NOMO-1 treated with DMSO at 0.1 percent for 48 hours (cell line): ENCODE measurements at regions not wholly inside any gene's neighbourhood (a gene's known extent, or its start where the extent isn't known, plus 50 kb on each side); places are given as distances from the start of the nearest gene placed in this dataset.
A peak's percentile ranks its signal among the peaks of the same experiment; 100 is the strongest.

ENCODE experiments used
- DNase-seq: peaks from one replicate; lab custom pipeline; 2025; ENCODE audit not compliant: unreplicated experiment; lab: John Stamatoyannopoulos, UW

DNA sequence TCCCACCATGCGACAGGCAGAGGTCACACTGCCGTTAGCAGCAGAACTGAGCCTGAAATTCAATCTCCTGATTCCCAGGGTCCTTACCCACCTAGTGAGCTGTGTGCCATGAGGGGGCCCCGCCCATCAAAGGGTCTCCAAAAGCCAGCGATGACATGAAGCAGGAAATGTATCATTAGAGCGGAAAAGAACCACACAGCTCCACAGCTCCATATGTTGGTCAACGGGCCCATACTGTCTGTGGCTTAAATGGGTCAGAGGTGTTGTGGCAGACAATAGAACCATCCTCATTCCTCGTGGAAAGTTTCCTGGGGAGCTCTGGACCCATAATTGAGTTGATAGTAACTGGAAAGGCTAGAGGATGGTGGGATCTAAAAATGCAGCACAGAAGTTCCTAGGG is 68.1 kb upstream of the PODXL start:
- DNase-seq = no peak

DNA sequence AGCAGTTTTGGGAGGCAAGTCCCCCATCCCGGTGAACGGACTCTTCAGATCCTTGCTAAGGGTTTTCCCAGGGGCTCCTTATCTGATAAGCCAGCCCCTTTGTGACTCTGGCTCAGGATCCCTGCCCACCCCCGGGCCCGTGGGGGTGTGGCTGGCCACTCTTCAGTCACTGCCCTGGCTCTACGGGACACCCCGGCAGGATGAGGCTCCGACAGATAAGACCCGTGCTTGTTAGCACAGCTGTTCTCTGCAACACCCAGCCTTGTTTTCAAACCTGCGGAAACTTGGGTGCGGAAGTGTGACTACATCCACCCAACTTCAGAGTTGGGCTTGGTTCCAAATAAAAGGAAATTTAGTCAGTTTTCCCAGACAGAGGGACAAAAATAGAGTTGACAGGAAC is 66.7 kb upstream of the PODXL start:
- DNase-seq = no peak

DNA sequence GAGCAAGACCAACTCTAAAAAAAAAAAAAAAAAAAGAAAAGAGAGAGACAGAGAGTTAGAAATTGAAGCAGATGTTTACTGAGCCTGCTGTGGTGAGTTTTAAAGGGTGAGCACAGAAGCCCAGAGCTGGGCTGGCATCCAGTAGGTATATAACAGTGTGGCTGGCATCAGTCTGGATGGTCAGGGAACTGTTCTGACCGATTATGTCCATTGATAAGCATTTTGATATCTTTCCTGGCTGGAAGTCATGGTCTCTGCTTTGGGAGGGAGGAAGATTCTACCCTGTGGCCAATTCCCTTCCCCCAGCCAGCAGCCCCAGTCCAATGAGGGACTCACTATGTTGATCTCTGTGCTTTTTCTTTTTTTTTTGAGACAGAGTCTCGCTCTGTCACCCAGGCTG is 65.2 kb upstream of the PODXL start:
- no peak for DNase-seq

DNA sequence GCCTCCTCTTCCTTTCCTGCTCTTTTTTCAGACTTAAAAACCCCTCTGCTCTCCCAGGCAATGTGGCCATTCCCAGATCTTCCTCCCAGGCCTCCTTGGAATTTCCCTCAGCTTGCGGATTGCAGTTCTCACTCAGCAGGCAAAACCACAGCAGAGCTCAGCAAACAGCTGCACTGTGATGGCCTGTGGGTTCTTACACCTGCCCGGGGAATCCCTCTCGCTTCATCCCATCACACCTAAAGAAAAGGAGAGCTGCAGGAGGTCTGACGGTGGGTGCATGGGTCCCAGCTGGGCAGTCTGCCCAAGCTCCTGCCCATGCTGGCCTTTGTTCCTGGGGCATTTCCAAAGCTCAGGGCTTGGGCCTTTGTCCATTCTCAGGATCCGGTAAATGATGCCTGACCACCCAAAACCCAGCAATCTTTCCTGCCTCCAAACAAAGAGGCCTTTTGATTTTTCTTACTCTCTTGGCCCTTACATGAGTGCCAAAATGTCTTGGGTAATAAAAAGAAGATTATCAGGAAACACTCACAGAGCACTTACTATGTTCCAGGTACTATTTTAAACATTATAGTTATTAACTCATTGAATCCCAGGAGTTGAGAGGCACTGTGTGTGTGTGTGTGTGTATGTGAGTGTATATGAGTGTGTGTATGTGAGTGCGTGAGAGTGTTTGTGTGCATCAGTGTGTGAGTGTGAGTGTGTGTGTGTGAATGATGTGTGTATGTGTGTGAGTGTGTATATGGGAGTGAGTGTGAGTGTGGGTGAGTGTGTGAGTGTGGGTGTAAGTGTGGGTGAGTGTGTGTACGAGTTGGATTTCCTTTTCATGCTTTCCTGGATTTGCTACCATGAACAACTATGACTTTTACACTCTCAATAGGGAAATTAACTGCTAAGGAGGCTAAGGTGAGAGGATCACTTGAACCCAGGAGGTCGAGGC is 64.5 kb upstream of the PODXL start:
- no peak for DNase-seq

DNA sequence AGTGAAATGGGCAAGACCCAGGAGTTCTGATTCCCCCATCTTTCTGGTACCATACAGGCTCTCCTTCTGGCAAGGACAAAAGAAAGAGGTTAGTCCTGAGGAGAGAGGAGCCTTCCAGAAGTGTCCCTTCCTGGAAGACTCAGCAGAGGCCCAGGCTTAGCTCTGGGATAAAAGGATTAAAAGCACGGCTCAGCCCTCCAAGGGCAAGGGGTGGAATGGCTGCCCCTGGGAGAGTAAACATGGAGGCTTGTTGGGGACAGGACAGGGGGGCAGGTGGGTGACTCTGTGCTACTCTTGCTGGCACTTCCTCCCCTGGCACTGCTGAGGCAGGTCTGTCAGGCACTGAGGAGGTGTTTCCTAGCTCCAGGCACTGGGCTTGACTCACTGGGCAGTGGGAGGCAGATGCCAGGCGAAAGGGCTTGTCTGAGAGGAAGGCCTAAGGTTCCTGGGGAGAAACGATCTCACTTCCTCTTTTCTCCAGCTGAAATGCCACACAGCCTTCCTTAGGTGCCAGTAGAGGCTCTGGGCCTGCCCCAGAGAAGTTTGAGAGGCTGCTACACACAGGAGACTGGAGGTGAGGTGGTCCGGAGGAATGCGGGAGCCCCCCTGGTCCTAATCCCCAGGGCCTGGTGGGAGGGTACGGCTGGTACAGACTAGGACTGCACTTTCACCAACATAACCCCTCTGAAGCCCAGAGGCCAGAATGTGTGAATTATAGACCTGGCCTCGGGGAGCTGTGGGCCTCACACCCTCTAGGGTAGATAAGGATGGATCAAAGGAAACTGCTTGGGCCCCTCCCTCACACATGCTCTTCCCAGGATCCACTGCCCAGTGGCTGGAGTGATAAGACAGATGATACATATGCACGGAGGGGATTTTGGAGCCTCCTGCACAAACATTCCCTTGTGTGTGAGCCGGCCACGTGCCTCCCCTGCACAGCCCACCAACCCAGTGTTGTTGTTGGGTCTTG is 63.2 kb upstream of the PODXL start:
- DNase-seq = peak; percentile 10

DNA sequence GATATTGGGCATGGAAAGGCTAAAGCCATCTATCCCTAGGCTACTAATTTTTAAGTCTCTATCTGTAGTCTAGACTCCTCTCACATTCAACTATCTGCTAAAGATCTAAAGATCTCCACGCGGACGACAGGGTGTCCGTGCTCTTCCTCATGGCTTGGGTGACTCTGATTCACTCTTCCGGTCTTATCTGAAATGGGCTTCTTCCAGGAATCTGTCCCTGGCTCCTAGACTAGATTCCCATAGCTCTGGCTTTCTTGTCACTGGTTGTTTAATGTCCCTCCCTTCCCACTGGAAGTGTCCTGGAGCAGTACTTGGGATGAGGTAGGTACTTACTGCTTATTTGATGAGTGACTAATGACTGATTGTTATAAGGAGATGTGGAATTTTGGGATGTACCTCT is 62.0 kb upstream of the PODXL start:
- DNase-seq = no peak

DNA sequence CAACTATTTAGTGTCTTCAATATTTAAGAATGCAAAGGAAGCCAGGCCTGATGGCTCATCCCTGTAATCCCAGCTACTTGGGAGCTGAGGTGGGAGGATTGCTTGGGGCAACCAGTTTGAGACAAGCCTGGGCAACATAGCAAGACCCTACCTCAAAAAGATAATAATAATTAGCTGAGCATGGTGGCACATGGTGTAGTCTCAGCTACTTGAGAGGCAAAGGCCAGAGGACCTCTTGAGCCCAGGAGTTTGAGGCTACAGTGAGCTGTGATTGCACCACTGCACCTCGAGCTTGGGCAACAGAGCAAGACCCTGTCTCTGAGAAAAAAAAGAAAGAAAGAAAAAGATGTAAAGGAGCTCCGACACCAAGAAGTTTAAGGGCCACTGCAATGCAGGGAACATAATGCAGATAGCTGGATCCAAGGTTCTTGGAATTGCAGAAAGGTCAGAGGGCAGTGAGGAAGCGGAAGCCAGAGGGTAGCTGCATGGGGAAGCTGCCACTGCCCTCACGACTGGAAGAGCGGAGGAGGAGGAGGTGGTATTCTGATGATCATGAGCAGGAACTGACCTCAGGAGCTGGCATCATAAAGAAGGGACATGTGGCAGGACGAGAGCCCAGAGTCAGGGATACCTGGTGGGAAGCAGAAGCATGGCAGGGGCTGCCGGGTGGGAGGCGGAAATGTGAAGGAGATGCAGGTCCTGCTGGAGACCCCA is 60.2 kb upstream of the PODXL start:
- DNase-seq = no peak

DNA sequence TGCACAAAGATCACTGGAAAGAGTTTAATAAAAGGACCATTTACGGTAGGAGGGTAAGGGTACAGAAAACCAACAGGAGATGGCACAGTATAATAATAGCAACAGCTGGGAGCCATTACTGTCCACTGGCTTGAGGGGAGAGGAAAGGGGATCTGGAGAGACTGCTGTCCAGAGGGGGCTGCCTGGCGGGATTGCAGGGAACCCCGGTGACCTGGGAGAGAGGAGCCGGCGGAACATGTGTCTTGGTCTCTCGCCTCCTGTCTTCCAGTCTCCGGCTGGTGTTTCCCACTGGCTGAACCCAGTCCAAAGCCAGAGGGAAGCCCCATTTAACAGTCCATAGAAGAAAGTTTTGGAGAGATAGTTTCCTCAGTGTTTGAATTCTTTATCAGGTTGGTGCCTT is 57.5 kb upstream of the PODXL start:
- DNase-seq = no peak

DNA sequence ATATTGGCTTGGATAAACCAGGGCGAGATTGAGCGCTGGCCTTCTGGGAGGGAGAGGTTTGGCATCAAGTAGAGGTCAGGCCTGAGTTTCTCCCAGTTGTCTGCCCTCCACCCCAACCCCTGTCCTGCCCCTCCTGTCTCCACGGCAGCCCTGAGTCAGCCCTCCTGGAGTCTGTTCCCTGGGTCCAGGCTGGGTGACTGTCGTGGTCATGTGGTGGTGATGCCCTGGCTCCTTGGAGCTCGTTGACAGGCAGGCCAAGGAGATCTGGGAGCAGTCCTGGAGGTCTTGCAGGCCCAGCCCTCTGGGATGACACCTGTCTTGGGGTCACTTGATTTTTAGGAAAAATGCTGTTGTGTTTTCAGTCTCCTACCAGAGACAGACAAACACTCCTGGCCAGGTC is 53.6 kb upstream of the PODXL start:
- no peak for DNase-seq

DNA sequence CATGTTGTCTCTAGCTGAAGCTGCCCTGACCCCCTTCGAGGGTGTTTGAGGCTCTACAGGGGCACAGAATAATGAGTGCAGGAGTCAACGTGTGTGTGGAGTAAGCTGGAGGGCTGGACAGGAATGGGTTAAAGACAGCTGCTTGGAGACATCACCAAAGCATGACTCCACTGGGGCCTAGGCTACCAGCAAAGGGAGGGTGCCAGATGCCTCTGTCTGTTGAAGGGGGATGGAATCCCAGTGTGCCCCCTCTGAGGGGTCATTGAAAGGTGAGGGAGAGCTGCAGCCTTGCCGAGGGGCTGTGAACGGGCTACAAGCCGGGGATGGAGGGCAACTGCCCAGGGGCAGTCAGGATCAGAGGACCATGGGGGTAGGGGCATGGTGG is 51.7 kb upstream of the PODXL start:
- DNase-seq = no peak

DNA sequence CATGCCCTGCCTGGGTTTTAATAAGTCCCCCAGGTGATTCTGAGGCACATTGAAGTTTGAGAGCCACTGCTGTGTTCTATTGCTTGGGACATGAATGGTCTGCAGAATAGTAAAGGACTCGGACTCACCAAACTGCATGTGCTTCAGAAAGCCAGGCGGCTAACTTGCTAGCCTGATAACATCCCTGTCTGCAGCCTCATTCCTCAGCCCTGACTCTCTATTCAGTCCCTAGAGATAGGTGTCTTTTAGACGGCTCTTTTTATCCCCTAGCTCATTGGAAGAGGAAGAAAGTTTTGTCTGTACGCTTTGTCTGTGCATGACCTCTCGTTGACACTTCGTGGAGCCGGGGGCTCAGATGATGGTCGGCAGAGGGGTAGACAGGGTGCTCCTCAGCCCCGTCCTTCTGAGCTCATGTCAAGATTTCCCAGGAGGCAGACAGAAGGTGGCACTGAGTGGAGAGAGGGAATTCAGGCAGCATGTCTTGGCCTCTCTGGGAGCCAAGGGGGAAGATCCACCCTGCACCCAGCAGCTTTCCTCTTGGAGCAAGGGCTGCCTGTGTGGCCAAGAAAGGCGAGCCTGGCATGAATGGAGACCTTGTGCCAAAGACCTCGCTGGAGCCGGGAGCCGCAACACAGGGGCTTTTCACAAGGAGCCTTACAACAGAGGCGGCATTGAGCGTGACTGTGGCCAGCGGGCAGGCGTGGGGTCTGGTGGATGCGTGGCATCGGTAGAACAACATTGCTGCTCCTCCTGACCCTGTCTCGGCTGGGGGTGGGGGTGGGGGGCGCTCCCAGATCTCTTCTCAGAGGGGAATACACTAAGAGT is 51.1 kb upstream of the PODXL start:
- DNase-seq = no peak

DNA sequence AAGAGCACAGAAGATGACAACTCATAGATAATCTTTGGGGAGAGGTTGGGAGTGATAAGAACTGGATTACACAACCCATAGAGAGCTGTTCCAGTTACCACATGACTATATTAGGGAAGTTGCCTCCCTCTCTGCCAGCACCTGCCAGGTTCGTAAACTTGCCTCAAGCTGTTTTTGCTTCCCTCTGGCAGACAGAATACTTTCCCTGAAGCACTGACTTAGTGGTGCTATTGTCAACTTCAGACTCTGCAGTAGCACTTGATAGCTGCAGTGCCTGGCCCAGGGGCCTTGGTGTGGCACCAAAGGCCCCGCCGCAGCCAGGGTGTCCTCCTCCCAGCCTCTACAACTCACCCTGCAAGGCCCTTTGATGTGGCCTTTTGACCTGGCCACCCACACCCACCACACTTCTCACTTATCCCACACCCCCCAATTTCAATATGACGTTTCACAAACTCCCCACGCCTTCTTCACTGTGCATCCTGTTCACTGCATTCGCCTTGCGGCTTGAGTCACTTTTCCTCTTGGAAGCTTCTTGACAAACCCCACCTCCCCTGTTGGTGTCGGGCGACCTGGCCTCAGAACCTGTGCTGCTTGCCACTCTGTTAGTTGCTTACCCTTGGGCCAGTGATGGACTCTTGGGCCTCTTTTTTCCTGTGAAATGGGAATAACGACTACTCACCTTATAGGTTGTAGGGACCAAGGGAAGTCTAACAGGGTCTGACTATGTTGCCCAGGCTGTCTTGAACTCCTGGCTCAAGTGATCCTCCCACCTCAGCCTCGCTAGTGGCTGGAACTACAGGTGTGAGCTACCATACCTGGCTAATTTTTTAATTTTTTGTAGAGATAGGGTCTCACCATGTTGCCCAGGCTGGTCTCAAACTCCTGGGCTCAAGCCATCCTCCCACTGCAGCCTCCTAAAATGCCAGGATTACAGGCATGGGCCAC is 50.2 kb upstream of the PODXL start:
- peak; percentile 19 for DNase-seq
